GM18951 (cell line): ENCODE measurements at regions not wholly inside any gene's neighbourhood (a gene's known extent, or its start where the extent isn't known, plus 50 kb on each side); places are given as distances from the start of the nearest gene placed in this dataset.

Experiments used
- POLR2A ChIP-seq: IDR thresholded peaks from 4 replicates; pipeline ENCODE4 v1.6.1; 2011; ENCODE audit warnings: mild to moderate bottlenecking; ENCODE audit not compliant: insufficient read length, insufficient read depth; ENCODE audit errors: extremely low read depth
- in situ Hi-C: fragments of 300-500 bp; cut with MboI; formaldehyde crosslinking; loops from one replicate; pipeline ENCODE4 v1.12.0; 2022; ENCODE audit warnings: low sequenced_read_pairs, mixed read lengths, inconsistent platforms; ENCODE audit not compliant: unreplicated experiment

- in situ Hi-C loops = loop anchor here (5.0 to 10.0 kb wide), 2 partner anchors 291 to 379 kb away; partner anchors contain the start of gene RASL11A
- no peak for TF ChIP-seq POLR2A
These were observed 187.9 kb downstream of the USP12 start for GRCh38 chr13:26983543-26984320.

GRCh38 chr13:26980099-26981031 lies 191.2 kb downstream of the USP12 start:
- in situ Hi-C loops = loop anchor here (5.0 to 10.0 kb wide), 2 partner anchors 294 to 382 kb away; partner anchors contain the start of gene RASL11A
- no peak for TF ChIP-seq POLR2A

GRCh38 chr13:26979334-26979733 lies 192.3 kb downstream of the USP12 start:
- no peak for TF ChIP-seq POLR2A
- in situ Hi-C loops = no loop called here

- no peak for TF ChIP-seq POLR2A
- in situ Hi-C loops = no loop called here
These were observed 193.3 kb downstream of the USP12 start for GRCh38 chr13:26978081-26978860.

GRCh38 chr13:26977541-26977940 lies 194.1 kb downstream of the USP12 start:
- in situ Hi-C loops = no loop called here

GRCh38 chr13:26976313-26976712 lies 195.3 kb downstream of the USP12 start:
- TF ChIP-seq POLR2A = no peak
- in situ Hi-C loops = no loop called here

More at GRCh38 chr13:26977541-26977940, 194.1 kb downstream of the USP12 start:
- no peak for TF ChIP-seq POLR2A

GRCh38 chr13:26973946-26974345 lies 197.7 kb downstream of the USP12 start:
- TF ChIP-seq POLR2A = no peak
- in situ Hi-C loops = loop anchor here (25.0 kb wide), 1 partner anchor 1013 kb away; the partner anchor contains the start of gene URAD

GRCh38 chr13:26973295-26973694 lies 198.3 kb downstream of the USP12 start:
- no peak for TF ChIP-seq POLR2A
- in situ Hi-C loops = loop anchor here (25.0 kb wide), 1 partner anchor 1014 kb away; the partner anchor contains the start of gene URAD

- no peak for TF ChIP-seq POLR2A
- in situ Hi-C loops = loop anchor here (25.0 kb wide), 1 partner anchor 1015 kb away; the partner anchor contains the start of gene URAD
These were observed 199.4 kb downstream of the USP12 start for GRCh38 chr13:26971990-26972887.

- TF ChIP-seq POLR2A = no peak
- in situ Hi-C loops = loop anchor here (25.0 kb wide), 1 partner anchor 1019 kb away; the partner anchor contains the start of gene URAD
These were observed 202.9 kb downstream of the USP12 start for GRCh38 chr13:26968431-26969341.
